Fibroblast of lung (primary cell): ENCODE measurements at regions not wholly inside any gene's neighbourhood (a gene's known extent, or its start where the extent isn't known, plus 50 kb on each side); places are given as distances from the start of the nearest gene placed in this dataset.

Source experiments
- EZH2 ChIP-seq: IDR thresholded peaks from 2 replicates; pipeline ENCODE4 v1.5.1; 2012; ENCODE audit warnings: low read length, control low read depth, mild to moderate bottlenecking; ENCODE audit errors: missing control alignments
- TF ChIP-seq, protein P1 (sequence below), 2 donors: IDR thresholded peaks in 1 of 2; conservative IDR thresholded peaks in 1 of 2; 1 replicate in 1 of 2; 2 replicates in 1 of 2; pipeline ENCODE4 v1.5.1; 2011 to 2012; ENCODE audit warnings: low read length in 2 of 2, control low read depth in 1 of 2, inconsistent platforms in 1 of 2, low read depth in 1 of 2, mild to moderate bottlenecking in 1 of 2

DNA sequence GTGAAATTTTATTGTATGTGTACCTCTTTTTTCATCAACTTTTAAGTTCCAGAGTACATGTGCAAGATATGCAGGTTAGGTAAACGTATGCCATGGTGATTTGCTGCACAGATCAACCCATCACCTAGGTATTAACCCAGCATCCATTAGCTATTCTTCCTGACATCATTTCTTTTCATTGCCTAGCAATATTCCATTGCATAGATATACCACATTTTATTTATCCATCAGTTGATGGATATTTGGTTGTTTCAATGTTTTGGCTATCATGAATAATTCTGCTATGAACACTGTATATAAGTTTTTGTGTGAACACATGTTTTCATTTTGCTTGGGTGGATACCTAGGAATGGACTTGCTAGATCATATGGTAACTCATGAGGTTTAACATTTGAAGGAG is 439.9 kb upstream of the SOX5 start:
- TF ChIP-seq, protein P1, sequence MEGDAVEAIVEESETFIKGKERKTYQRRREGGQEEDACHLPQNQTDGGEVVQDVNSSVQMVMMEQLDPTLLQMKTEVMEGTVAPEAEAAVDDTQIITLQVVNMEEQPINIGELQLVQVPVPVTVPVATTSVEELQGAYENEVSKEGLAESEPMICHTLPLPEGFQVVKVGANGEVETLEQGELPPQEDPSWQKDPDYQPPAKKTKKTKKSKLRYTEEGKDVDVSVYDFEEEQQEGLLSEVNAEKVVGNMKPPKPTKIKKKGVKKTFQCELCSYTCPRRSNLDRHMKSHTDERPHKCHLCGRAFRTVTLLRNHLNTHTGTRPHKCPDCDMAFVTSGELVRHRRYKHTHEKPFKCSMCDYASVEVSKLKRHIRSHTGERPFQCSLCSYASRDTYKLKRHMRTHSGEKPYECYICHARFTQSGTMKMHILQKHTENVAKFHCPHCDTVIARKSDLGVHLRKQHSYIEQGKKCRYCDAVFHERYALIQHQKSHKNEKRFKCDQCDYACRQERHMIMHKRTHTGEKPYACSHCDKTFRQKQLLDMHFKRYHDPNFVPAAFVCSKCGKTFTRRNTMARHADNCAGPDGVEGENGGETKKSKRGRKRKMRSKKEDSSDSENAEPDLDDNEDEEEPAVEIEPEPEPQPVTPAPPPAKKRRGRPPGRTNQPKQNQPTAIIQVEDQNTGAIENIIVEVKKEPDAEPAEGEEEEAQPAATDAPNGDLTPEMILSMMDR (conservative IDR thresholded peaks at IDR 0.05 in 1 of 2, IDR thresholded peaks at IDR 0.05 in 1 of 2; ENCODE audit: low read depth in 1 of 2, low read length in 2 of 2): no peak
- TF ChIP-seq EZH2: no peak
